Dendritic cell treated with granulocyte-macrophage colony-stimulating factor and Interleukin-4, amounts not matched to agents 40 ng/mL and 50 ng/mL, for 4 days (primary cell): ENCODE measurements at regions not wholly inside any gene's neighbourhood (a gene's known extent, or its start where the extent isn't known, plus 50 kb on each side); places are given as distances from the start of the nearest gene placed in this dataset.
"Not testable (repeated sequence)": the region's sequence is repeated elsewhere in the genome, so short reads cannot be mapped to it uniquely, and the experiment has no call there.

Experiments used
- H3K27ac Mint-ChIP-seq: one replicate; pipeline ENCODE4 v1.8.0; 2022; ENCODE audit warnings: mild to moderate bottlenecking, mixed read lengths
- H3K27me3 Mint-ChIP-seq: one replicate; pipeline ENCODE4 v1.8.0; 2022; ENCODE audit warnings: mild to moderate bottlenecking, mixed read lengths
- H3K36me3 Mint-ChIP-seq: one replicate; pipeline ENCODE4 v1.8.0; 2022; ENCODE audit warnings: low read depth, mixed read lengths
- H3K4me1 Mint-ChIP-seq: one replicate; pipeline ENCODE4 v1.8.0; 2022; ENCODE audit warnings: low read depth, mixed read lengths
- H3K4me3 Mint-ChIP-seq: one replicate; pipeline ENCODE4 v1.8.0; 2022; ENCODE audit warnings: mild to moderate bottlenecking, moderate library complexity, mixed read lengths
- H3K9me3 Mint-ChIP-seq: one replicate; pipeline ENCODE4 v1.8.0; 2022; ENCODE audit warnings: mixed read lengths
- intact Hi-C: fragments of 100-400 bp; cut with micrococcal nuclease; formaldehyde crosslinking; loops from one replicate; pipeline ENCODE4 v1.15.0; 2022

DNA sequence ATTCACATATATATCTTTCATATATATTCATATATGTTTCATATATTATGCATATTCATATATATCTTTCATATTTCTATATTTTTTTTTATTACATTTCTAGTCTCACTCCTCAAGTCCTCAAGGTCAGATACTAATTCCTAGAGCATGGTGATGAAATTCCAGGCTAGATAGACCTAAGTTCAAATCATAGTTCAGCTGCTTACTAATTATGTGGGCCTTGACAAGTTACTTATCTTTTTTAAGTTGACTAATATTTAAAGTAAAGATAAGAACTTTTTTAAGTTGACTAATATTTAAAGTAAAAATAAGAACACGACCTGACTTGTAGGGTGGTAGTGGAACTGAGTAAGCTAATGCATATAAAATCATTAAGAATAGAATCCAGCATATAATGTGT is 495.6 kb upstream of the MAN1A1 start:
- Mint-ChIP-seq H3K4me1 (no peaks in the 10 kb centered on the region), H3K36me3 (no peaks in the 10 kb centered on the region), H3K9me3 (peaks cover 23% of the 10 kb centered on the region), H3K27me3 (no peaks in the 10 kb centered on the region), H3K4me3 (no peak overlapping the region), H3K27ac (no peak overlapping the region)
- intact Hi-C loops = no loop called here

DNA sequence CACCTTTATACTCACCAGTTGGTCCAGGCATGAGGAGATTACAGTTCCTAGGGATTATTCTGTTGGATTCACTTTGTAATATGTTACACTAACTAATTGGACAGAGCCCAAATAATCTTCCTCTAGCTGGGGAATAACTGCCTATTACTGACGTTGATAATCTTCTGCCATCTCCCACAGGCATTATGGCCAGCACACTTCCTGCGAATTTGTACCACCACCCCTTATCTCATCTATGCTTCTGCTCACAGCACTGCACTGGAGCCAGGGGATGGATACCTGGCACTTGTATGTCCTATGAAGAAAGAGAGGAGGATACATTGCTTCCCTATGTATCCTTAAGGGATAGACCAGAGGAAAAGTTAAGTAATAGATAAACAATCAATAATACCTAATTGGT is 494.8 kb upstream of the MAN1A1 start:
- no peak overlapping the region for H3K27ac Mint-ChIP-seq

DNA sequence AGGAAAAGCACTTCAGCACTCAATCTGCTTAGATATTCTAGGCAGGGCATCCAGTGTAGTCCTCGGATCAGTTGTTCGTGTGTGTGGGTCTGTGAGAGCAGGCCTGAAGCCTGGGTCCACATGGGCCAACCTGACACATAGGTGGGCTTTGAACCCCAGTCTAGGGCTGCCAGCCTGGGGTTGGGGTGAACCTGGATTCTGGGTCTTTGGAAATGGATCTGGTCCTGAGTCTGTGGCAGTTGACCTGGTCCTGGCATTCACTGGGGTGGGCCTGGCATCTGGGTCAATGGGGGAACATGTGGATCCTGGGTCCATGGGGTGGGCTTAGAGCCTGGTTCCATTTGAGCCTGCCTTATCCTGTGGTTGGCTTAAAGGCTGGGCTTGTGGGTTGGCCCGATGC is 492.6 kb upstream of the MAN1A1 start:
- intact Hi-C loops = no loop called here
- no peaks in the 10 kb centered on the region for H3K36me3 Mint-ChIP-seq
- H3K27ac Mint-ChIP-seq = no peak overlapping the region
- H3K4me1 Mint-ChIP-seq = no peaks in the 10 kb centered on the region
- H3K4me3 Mint-ChIP-seq = no peak overlapping the region
- H3K9me3 Mint-ChIP-seq = peaks cover 28% of the 10 kb centered on the region
- no peaks in the 10 kb centered on the region for H3K27me3 Mint-ChIP-seq

More for the DNA sequence above, 494.8 kb upstream of the MAN1A1 start:
- intact Hi-C loops = no loop called here
- Mint-ChIP-seq H3K4me3 (no peak overlapping the region), H3K4me1 (no peaks in the 10 kb centered on the region), H3K36me3 (no peaks in the 10 kb centered on the region), H3K9me3 (peaks cover 28% of the 10 kb centered on the region), H3K27me3 (no peaks in the 10 kb centered on the region)

DNA sequence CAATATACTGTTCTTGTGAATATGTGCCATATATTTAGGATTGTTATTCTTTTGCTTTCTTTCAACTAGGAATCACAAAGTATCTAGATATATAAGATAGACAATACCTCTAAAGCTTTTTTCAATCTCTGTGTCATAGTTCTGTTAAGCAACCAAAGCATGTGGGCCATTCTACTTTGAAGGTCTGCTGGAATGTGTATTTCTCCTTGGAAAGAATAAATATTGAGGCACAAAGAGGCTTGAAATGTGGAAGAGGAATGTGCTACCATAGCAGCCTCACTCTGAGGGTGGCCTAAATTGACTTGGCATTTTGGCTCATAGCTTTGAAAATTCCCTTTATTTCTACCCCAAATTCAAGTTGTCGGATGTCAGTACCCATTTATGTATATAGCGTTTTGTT is 488.5 kb upstream of the MAN1A1 start:
- no peaks in the 10 kb centered on the region for H3K4me1 Mint-ChIP-seq
- no peaks in the 10 kb centered on the region for H3K36me3 Mint-ChIP-seq
- intact Hi-C loops = no loop called here
- peaks cover 28% of the 10 kb centered on the region for H3K9me3 Mint-ChIP-seq
- H3K27me3 Mint-ChIP-seq = no peaks in the 10 kb centered on the region
- no peak overlapping the region for H3K27ac Mint-ChIP-seq
- H3K4me3 Mint-ChIP-seq = no peak overlapping the region

DNA sequence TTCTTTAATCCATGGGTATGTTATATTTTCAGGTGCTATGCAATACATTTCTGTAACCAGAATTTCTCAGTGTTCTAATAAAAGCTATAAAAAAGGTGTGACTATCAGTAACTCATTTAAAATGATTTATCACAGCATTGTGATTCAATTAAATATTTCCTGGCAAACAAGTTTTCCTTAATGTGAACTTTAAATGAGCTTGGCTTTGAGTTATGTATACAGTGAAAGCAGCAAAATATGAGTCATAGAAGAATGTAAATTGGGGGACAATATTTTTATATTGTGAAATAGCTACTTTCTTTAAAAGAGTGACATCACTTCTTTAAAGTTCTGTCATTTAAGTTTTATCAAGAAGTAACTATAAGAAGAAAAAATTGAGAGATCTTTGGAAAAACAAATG is 484.9 kb upstream of the MAN1A1 start:
- no peaks in the 10 kb centered on the region for H3K9me3 Mint-ChIP-seq
- no peaks in the 10 kb centered on the region for H3K4me1 Mint-ChIP-seq
- H3K27ac Mint-ChIP-seq = no peak overlapping the region
- intact Hi-C loops = no loop called here
- H3K36me3 Mint-ChIP-seq = no peaks in the 10 kb centered on the region
- no peaks in the 10 kb centered on the region for H3K27me3 Mint-ChIP-seq
- no peak overlapping the region for H3K4me3 Mint-ChIP-seq

DNA sequence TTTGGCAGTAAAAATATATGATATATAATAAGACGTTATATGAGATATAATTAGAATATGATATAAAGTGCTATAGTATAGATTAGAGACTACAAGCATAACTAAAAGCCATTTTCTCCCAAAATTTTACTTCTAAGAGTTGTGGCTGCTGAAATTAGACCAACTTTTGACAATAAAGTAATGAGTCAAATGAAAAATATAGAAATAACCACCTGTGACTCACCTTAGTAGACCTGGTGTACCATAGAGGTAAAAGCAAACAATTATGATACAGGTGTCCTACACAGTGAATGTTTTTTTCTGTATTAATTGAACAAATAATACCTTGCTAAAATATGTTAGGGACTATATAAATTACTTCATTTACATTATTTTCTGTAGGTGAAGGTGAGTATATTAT is 482.9 kb upstream of the MAN1A1 start:
- intact Hi-C loops = no loop called here
- no peaks in the 10 kb centered on the region for H3K27me3 Mint-ChIP-seq
- H3K9me3 Mint-ChIP-seq = no peaks in the 10 kb centered on the region
- no peak overlapping the region for H3K27ac Mint-ChIP-seq
- H3K36me3 Mint-ChIP-seq = no peaks in the 10 kb centered on the region
- H3K4me1 Mint-ChIP-seq = no peaks in the 10 kb centered on the region
- no peak overlapping the region for H3K4me3 Mint-ChIP-seq

DNA sequence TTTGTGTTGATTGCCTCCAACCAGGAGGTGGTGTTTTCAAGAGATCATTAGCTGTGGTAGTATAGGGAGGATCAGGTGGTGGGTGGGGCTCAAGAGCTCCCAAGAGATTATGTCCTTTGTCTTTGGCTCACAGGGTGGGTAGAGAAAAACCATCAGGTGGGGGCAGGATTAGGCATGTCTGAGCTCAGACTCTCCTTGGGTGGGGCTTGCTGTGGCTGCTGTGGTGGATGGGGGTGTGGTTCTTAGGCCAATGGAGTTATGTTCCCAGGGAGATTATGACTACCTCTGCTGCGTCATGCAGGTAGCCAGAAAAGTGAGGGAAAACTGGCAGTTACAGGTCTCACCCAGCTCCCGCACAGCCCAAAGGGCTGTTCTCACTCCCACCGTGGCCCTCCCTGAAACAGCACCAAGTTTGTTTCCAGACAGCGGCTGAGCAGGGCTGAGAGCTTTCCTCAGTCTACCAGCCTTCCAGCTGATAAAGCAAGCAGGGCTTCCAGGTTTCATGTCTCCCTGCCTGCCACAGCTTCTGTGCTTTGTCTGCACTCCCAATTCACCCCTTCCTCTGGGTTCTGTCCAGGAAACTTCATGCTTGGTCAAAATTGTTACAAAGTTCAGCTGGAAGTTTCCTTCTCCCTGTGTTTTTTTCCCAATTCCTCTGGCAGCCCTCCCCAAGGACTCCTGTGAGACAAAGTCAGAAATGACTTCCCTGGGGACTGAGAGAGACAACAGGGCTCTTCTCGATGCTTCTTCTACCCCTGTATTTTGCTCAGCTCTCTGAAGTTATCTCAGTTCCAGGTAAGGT is 481.1 kb upstream of the MAN1A1 start:
- Mint-ChIP-seq H3K4me3 (no peak overlapping the region), H3K9me3 (no peaks in the 10 kb centered on the region), H3K4me1 (no peaks in the 10 kb centered on the region), H3K27ac (no peak overlapping the region), H3K36me3 (no peaks in the 10 kb centered on the region), H3K27me3 (no peaks in the 10 kb centered on the region)
- intact Hi-C loops = no loop called here

DNA sequence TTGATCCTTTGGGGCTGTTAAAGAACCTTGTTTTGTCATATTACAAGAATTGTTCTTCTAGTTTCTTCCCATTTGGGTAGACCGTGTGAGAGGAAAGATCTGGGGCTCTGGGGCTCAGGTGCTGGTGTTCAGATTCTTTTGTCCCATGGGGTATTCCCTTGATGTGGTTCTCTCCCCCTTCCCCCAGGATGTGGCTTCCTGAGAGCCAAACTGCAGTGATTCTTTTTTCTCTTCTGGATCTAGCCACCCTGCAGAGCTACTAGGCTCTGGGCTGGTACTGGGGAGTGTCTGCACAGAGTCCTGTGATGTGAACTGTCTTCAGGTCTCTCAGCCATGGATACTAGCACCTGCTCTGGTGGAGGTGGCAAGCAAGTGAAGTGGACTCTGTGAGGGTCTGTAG is 480.5 kb upstream of the MAN1A1 start:
- H3K4me1 Mint-ChIP-seq = no peaks in the 10 kb centered on the region
- H3K27ac Mint-ChIP-seq = no peak overlapping the region
- H3K9me3 Mint-ChIP-seq = no peaks in the 10 kb centered on the region
- no peaks in the 10 kb centered on the region for H3K27me3 Mint-ChIP-seq
- H3K36me3 Mint-ChIP-seq = no peaks in the 10 kb centered on the region
- intact Hi-C loops = no loop called here
- no peak overlapping the region for H3K4me3 Mint-ChIP-seq

DNA sequence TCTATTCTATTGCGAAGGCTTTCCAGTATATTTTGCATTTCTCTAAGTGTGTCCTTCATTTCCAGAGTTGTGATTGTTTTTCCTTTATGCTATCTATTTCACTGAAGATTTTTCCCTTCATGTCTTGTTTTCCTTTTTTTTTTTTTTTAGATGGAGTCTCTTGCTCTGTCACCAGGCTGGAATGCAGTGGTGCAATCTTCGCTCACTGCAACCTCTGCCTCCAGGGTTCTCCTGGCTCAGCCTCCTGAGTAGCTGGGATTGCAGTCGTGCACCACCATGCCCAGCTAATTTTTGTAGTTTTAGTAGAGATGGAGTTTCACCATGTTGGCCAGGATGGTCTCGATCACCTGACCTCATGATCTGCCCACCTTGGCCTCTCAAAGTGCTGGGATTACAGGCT is 479.9 kb upstream of the MAN1A1 start:
- H3K4me3 Mint-ChIP-seq, H3K4me1 Mint-ChIP-seq, H3K27ac Mint-ChIP-seq, H3K9me3 Mint-ChIP-seq, H3K36me3 Mint-ChIP-seq, H3K27me3 Mint-ChIP-seq, intact Hi-C loops: not testable (repeated sequence)

DNA sequence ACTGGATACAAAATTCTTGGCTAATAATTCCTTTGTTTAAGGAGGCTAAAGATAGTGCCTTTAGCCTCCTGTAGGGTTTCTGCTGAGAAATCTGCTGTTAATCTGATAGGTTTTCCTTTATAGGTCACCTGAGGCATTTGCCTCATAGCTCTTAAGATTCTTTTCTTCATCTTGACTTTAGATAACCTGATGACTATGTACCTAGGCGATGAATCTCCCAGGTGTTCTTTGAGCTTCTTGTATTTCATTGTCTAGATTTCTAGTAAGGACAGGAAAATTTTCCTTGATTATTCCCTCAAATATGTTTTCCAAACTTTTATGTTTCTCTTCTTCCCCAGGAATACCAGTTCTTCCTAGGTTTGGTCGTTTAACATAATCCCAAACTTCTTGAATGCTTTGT is 479.4 kb upstream of the MAN1A1 start:
- Mint-ChIP-seq H3K4me3 (no peak overlapping the region), H3K27me3 (no peaks in the 10 kb centered on the region), H3K27ac (no peak overlapping the region)

DNA sequence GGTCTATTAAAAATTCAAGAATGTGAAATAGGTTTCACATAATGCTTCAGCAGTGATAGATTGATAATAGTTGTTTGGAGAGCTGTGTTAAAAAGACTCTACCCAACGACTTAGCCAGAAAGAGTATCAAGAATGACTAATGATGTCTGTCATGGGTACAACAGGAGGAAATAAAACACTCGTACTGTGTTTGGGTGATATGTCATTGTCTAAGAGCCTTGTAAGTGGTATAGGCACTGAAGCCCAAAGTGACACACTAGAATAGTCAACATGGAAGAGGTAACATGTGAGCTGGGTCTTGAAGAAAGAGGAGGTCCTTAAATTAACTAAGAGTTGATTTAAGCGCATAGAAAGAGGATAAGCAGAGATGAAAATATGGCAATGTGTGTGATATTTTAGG is 471.8 kb upstream of the MAN1A1 start:
- no peak overlapping the region for H3K4me3 Mint-ChIP-seq

More for the DNA sequence above, 479.4 kb upstream of the MAN1A1 start:
- Mint-ChIP-seq H3K9me3 (no peaks in the 10 kb centered on the region), H3K4me1 (no peaks in the 10 kb centered on the region), H3K36me3 (no peaks in the 10 kb centered on the region)
- intact Hi-C loops = no loop called here

DNA sequence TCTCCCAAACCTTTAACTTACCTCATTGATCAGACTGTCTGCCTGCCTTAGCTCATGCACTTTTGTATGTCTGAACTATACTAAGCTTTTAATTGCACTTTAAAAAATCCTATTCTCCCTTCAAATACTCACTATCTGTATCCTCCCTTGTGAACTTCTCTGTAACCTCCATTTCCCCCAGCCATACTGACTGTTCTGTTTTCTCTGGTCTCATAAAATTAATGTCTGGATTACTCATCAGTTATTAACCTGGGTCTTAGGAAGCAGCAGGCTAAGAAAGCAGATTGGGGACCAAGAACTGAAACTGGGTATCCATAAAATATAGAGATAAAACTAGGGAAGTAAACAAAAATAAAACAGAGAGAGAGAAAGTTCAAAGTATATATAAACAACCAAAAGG is 469.3 kb upstream of the MAN1A1 start:
- Mint-ChIP-seq H3K9me3 (no peaks in the 10 kb centered on the region), H3K36me3 (no peaks in the 10 kb centered on the region), H3K4me3 (no peak overlapping the region), H3K4me1 (no peaks in the 10 kb centered on the region), H3K27me3 (no peaks in the 10 kb centered on the region), H3K27ac (no peak overlapping the region)
- intact Hi-C loops = no loop called here

More for the DNA sequence above, 471.8 kb upstream of the MAN1A1 start:
- Mint-ChIP-seq H3K27ac (no peak overlapping the region), H3K27me3 (no peaks in the 10 kb centered on the region), H3K36me3 (no peaks in the 10 kb centered on the region), H3K4me1 (no peaks in the 10 kb centered on the region), H3K9me3 (no peaks in the 10 kb centered on the region)
- intact Hi-C loops = no loop called here

DNA sequence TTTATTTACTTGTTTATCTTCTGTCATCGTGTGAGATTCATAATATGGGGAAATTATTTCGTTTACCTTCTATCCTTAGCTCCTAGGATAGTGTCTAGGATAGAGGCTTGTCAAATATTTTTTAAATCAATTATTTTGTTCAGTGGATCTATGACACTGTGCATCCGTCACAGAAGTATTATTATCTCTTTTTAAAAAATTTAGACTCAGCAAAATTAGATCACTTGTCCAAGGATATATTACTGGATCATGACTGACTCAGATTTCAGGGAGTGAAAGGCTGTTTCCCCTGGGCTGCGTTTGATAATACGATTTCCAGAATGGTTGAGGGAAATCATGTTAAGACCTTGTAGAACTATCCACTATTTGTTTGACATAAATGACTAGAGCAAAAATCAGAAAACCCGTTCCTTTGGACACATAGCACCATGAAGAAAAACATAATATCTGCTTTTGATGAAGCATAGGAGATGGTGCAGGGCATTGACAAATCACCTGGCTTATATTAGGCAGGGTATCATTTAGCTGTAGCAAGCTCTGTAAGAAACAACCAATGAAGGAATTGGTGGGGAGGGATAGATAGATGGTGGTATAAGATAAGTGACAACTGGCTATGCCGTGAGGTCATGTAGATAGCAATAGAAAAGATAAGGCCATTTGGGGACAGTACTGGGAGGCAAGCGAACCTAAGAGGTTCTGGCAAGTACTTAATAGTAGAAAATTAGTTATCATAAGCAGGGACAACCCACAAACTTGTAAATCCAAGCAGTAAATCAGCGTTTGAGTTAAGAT is 465.2 kb upstream of the MAN1A1 start:
- H3K4me3 Mint-ChIP-seq = no peak overlapping the region
- no peaks in the 10 kb centered on the region for H3K4me1 Mint-ChIP-seq
- H3K9me3 Mint-ChIP-seq = no peaks in the 10 kb centered on the region
- no peak overlapping the region for H3K27ac Mint-ChIP-seq
- H3K27me3 Mint-ChIP-seq = no peaks in the 10 kb centered on the region
- H3K36me3 Mint-ChIP-seq = no peaks in the 10 kb centered on the region
- intact Hi-C loops = no loop called here

DNA sequence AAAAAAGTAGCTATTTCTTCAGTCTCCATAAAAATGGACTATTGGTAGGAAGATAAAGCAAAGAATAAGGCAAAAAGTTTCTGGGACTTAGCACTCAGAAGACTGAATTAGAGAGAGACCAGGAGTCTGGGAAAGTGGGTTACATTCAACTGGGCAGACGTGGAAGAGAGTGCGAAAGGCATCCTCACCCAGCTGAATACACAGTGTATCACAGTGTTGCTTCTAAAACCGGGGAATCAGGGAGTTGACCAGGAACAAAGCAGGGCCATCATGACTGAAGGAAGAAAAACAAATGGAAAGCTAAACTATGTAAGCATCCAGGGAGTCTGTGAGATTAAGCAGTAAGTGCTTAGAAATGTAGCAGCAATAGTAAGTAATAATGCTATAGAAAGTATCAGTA is 452.9 kb upstream of the MAN1A1 start:
- Mint-ChIP-seq H3K9me3 (no peaks in the 10 kb centered on the region), H3K4me3 (no peak overlapping the region), H3K36me3 (no peaks in the 10 kb centered on the region), H3K4me1 (no peaks in the 10 kb centered on the region), H3K27me3 (no peaks in the 10 kb centered on the region), H3K27ac (no peak overlapping the region)
- intact Hi-C loops = loop anchor here (10.0 kb wide), 1 partner anchor 492 kb away; no protein-coding TSS in a partner anchor
